Gastrocnemius medialis (tissue), 4 donors: ENCODE measurements at regions not wholly inside any gene's neighbourhood (a gene's known extent, or its start where the extent isn't known, plus 50 kb on each side); places are given as distances from the start of the nearest gene placed in this dataset.

Experiments used
- CTCF ChIP-seq, 5 experiments: fragments of 450-650 bp in 3 of 5; fragments of 200-600 bp in 2 of 5; sonication (generic) in 2 of 5; IDR thresholded peaks in 4 of 5; conservative IDR thresholded peaks in 1 of 5; 1 replicate in 4 of 5; 2 replicates in 1 of 5; pipeline ENCODE4 v1.5.1; 2016 to 2019; ENCODE audit warnings: antibody characterized with exemption in 5 of 5, mild to moderate bottlenecking in 3 of 5, moderate library complexity in 3 of 5
- POLR2A ChIP-seq, 2 donors: fragments of 450-650 bp; IDR thresholded peaks; one replicate each; pipeline ENCODE4 v1.6.1; 2017; ENCODE audit warnings: antibody characterized with exemption in 2 of 2, mild to moderate bottlenecking in 2 of 2, moderate library complexity in 2 of 2

- no peak for TF ChIP-seq CTCF (IDR thresholded peaks at IDR 0.05 in 4 of 5, conservative IDR thresholded peaks at IDR 0.05 in 1 of 5)
- no peak for TF ChIP-seq POLR2A (IDR thresholded peaks at IDR 0.05)
These were observed 120.0 kb upstream of the TRIB2 start for GRCh38 chr2:12596771-12597170.
